K562 (cell line): ENCODE measurements at regions not wholly inside any gene's neighbourhood (a gene's known extent, or its start where the extent isn't known, plus 50 kb on each side); places are given as distances from the start of the nearest gene placed in this dataset.

ENCODE experiments used
- ATAC-seq: fragments of 200-7000 bp; cut with Tn5 transposase; 3 replicates; pipeline ENCODE4 v1.9.1; 2020; ENCODE audit warnings: moderate library complexity
- BruUV-seq: library from RNA; stranded (reverse); fragments of 400-500 nt; replicated peaks from 2 replicates; lab custom pipeline; 2021; lab: Mats Ljungman, UMichigan
- CTCF ChIA-PET: fragments of 300-600 bp; formaldehyde crosslinking; extraction: SDS; loops from one replicate; lab custom pipeline; 2021; ENCODE audit warnings: low intra/inter-chr PET ratio; lab: Yijun Ruan, JAX
- POLR2A ChIA-PET: fragments of 300-600, 350-650 bp; sonication (Branson Sonifier 250); formaldehyde crosslinking; extraction: SDS; loops from one replicate; lab custom pipeline; 2021; ENCODE audit warnings: antibody characterized with exemption, inconsistent platforms; lab: Yijun Ruan, JAX
- DNase-seq, 4 experiments: peaks; one replicate each; pipeline versions ENCODE4 v3.0.0 to v3.0.0-alpha.2; 2011 to 2018; ENCODE audit warnings: low spot score in 3 of 4, mixed read lengths in 3 of 4; ENCODE audit errors: extremely low read depth in 1 of 4
- FAIRE-seq: peaks from 2 replicates; lab custom pipeline; 2011; peaks lifted over from hg19 to GRCh38; lab: Jason Lieb, UNC
- H2AFZ ChIP-seq: 2 replicates; pipeline ENCODE4 v1.6.0; 2011; ENCODE audit warnings: low read depth, low read length, control low read depth, inconsistent platforms
- H3K27ac ChIP-seq: fragments of 200-600 bp; 3 replicates; pipeline ENCODE4 v1.8.0; 2011; ENCODE audit warnings: low read depth, mild to moderate bottlenecking, control low read depth, inconsistent platforms, low read length, moderate library complexity, mixed read lengths; ENCODE audit errors: extremely low read depth
- H3K27me3 ChIP-seq, 2 experiments: fragments of 300-600 bp in 1 of 2; 2 replicates in 1 of 2; 3 replicates in 1 of 2; pipeline versions ENCODE4 v1.6.0 to v1.8.0; 2011; ENCODE audit warnings: inconsistent platforms in 2 of 2, low read length in 2 of 2, mild to moderate bottlenecking in 1 of 2, mixed read lengths in 1 of 2, moderate library complexity in 1 of 2; ENCODE audit not compliant: control insufficient read depth in 2 of 2, insufficient read depth in 2 of 2
- H3K36me3 ChIP-seq: fragments of 300-600 bp; 3 replicates; pipeline ENCODE4 v1.8.0; 2011; ENCODE audit warnings: mild to moderate bottlenecking, low read length, inconsistent platforms; ENCODE audit not compliant: control insufficient read depth, insufficient read depth
- H3K4me1 ChIP-seq, 2 experiments: fragments of 200-600 bp in 1 of 2; replicated peaks in 1 of 2; 2 replicates in 1 of 2; 3 replicates in 1 of 2; pipeline versions ENCODE4 v1.5.1 to v1.8.0; 2011; ENCODE audit warnings: inconsistent platforms in 2 of 2, low read length in 2 of 2, mild to moderate bottlenecking in 1 of 2, mixed read lengths in 1 of 2, moderate library complexity in 1 of 2; ENCODE audit not compliant: control insufficient read depth in 2 of 2, insufficient read depth in 2 of 2
- H3K4me2 ChIP-seq: 2 replicates; pipeline ENCODE4 v1.6.1; 2011; ENCODE audit warnings: low read length, control low read depth, inconsistent platforms, mixed read lengths; ENCODE audit not compliant: insufficient read depth
- H3K4me3 ChIP-seq: fragments of 200-600 bp; sonication (generic), shearing (Covaris generic); 2 replicates; pipeline ENCODE4 v1.5.1; 2016; ENCODE audit warnings: control low read depth, inconsistent platforms
- H3K79me2 ChIP-seq: fragments of 200-600 bp; 3 replicates; pipeline ENCODE4 v1.8.0; 2011; ENCODE audit warnings: low read length, inconsistent platforms; ENCODE audit not compliant: control insufficient read depth, insufficient read depth
- H3K9ac ChIP-seq, 2 experiments: 2 replicates each; pipeline versions ENCODE4 v1.6.0 to v1.6.1; 2011; ENCODE audit warnings: low read depth in 2 of 2, low read length in 2 of 2, control low read depth in 1 of 2, inconsistent platforms in 1 of 2, mild to moderate bottlenecking in 1 of 2, mixed read lengths in 1 of 2; ENCODE audit not compliant: insufficient read depth in 1 of 2
- H3K9me1 ChIP-seq: one replicate; pipeline ENCODE4 v1.6.0; 2011; ENCODE audit warnings: inconsistent platforms, mild to moderate bottlenecking, low read length, moderate library complexity; ENCODE audit not compliant: control insufficient read depth, insufficient read depth
- H3K9me3 ChIP-seq: replicated peaks from 2 replicates; pipeline ENCODE4 v1.5.1; 2011; ENCODE audit warnings: low read depth, low read length, inconsistent platforms; ENCODE audit not compliant: control insufficient read depth, insufficient read depth
- H4K20me1 ChIP-seq: replicated peaks from 2 replicates; pipeline ENCODE4 v1.6.1; 2011; ENCODE audit warnings: low read length, inconsistent platforms, mixed read lengths; ENCODE audit not compliant: control insufficient read depth, insufficient read depth
- ATF7 ChIP-seq: fragments of 450-650 bp; IDR thresholded peaks from 2 replicates; pipeline ENCODE4 v1.7.1; 2014; ENCODE audit warnings: mild to moderate bottlenecking, moderate library complexity
- CHD2 ChIP-seq: IDR thresholded peaks from 2 replicates; pipeline ENCODE4 v1.6.1; 2011; ENCODE audit warnings: low read depth, low read length
- CREM ChIP-seq: IDR thresholded peaks from 2 replicates; pipeline ENCODE4 v1.6.1; 2014; ENCODE audit warnings: antibody characterized with exemption, low read depth
- ESRRA ChIP-seq: fragments of 450-650 bp; IDR thresholded peaks from 2 replicates; pipeline ENCODE4 v1.6.1; 2014; ENCODE audit warnings: low read depth, mild to moderate bottlenecking, moderate library complexity, borderline replicate concordance
- SMARCE1 ChIP-seq: fragments of 450-650 bp; IDR thresholded peaks from 2 replicates; pipeline ENCODE4 v1.7.1; 2016; ENCODE audit warnings: mild to moderate bottlenecking
- TCFL5 ChIP-seq: fragments of 250-450 bp; sonication (Bioruptor Pico); conservative IDR thresholded peaks from 2 replicates; pipeline ENCODE4 v1.6.1; 2021; ENCODE audit warnings: mild to moderate bottlenecking, moderate library complexity, matching md5 sums
- ZBTB1 ChIP-seq: sonication (generic); formaldehyde crosslinking; IDR thresholded peaks from 2 replicates; pipeline ENCODE4 v1.8.1; 2023; ENCODE audit warnings: missing genetic modification reagents, low read depth, mild to moderate bottlenecking, borderline replicate concordance
- ZNF780A ChIP-seq: fragments of 250-450 bp; sonication (Bioruptor Pico); IDR thresholded peaks from 2 replicates; pipeline ENCODE4 v1.5.0; 2021; ENCODE audit warnings: mild to moderate bottlenecking
- WGBS: fragments of 100-300 bp; shearing (Covaris generic); methylation state at CpG from one replicate; pipeline ENCODE4 v1.1.6; 2016; ENCODE audit warnings: low coverage, mixed read lengths; ENCODE audit not compliant: insufficient coverage; ENCODE audit errors: missing lambda C conversion rate; 5-methylcytosine and 5-hydroxymethylcytosine counted together
- in situ Hi-C: fragments of 300-500 bp; cut with MboI; formaldehyde crosslinking; loops from 4 replicates; pipeline ENCODE4 v1.15.0; 2018; ENCODE audit warnings: inconsistent platforms, mixed read lengths
- intact Hi-C: fragments of 100-400 bp; cut with micrococcal nuclease; formaldehyde crosslinking; loops from 2 replicates; pipeline ENCODE4 v1.14.2; 2022
- TF ChIP-seq, protein P1 (sequence below): fragments of 450-650 bp; formaldehyde crosslinking; IDR thresholded peaks from 2 replicates; pipeline ENCODE4 v1.4.0; 2020; ENCODE audit warnings: mild to moderate bottlenecking
- TF ChIP-seq, protein P2 (sequence below), 3 experiments: IDR thresholded peaks in 2 of 3; conservative IDR thresholded peaks in 1 of 3; 2 replicates each; pipeline ENCODE4 v1.5.1; 2011 to 2012; ENCODE audit warnings: low read length in 3 of 3, mild to moderate bottlenecking in 3 of 3, control low read depth in 2 of 3, improper control_type of control experiment in 1 of 3, inconsistent platforms in 1 of 3, low read depth in 1 of 3, mixed read lengths in 1 of 3, moderate library complexity in 1 of 3; ENCODE audit not compliant: insufficient read depth in 2 of 3
- TF ChIP-seq, protein P3 (sequence below): IDR thresholded peaks from 3 replicates; pipeline ENCODE4 v1.6.1; 2011; ENCODE audit warnings: borderline replicate concordance, mild to moderate bottlenecking; ENCODE audit not compliant: insufficient read length, insufficient read depth
- TF ChIP-seq, protein P4 (sequence below): fragments of 450-650 bp; IDR thresholded peaks from 2 replicates; pipeline ENCODE4 v1.6.1; 2016; ENCODE audit warnings: mild to moderate bottlenecking
- TF ChIP-seq, protein P5 (sequence below): fragments of 250-450 bp; sonication (Bioruptor Pico); IDR thresholded peaks from 2 replicates; pipeline ENCODE4 v1.8.0; 2022; ENCODE audit warnings: inconsistent platforms, mild to moderate bottlenecking, moderate library complexity, borderline replicate concordance

DNA sequence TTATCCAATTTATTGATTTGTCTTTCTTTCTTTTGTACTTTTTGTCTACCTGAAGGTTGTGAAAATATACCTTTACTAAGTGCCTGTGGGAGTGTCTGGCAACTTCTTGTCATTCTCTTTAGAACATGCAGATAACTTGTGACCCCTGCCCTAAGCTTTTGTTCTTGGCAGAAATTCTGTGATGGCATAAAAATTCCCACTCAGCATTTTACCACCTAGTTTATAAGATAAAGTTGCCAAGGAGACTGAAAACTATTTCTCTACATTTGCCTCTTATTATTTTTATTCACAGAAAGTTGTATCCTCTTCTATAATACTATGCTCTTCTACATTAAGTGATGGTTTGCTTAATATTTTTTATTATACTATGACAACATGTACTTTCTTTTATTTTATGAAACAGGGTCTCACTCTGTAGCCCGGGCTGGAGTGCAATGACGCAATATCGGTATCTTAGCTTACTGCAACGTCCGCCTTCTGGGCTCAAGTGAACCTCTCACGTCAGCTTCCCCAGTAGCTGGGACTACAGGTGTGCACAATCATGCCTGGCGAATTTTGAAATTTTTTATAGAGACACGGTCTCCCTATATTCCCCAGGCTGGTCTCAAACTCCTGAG, 683.5 kb downstream of the ANKRD7 start:
- no peaks in the 10 kb centered on the region for H4K20me1 ChIP-seq
- no peaks in the 10 kb centered on the region for H3K27me3 ChIP-seq
- H3K9ac ChIP-seq = no peak overlapping the region
- no peaks in the 10 kb centered on the region for H3K9me3 ChIP-seq
- H3K27ac ChIP-seq = no peak overlapping the region
- no peaks in the 10 kb centered on the region for H3K9me1 ChIP-seq
- DNase-seq (no peak), ATAC-seq (no peak), FAIRE-seq (no peak)
- H3K4me2 ChIP-seq = no peak overlapping the region
- BruUV-seq = no TSS peak
- H3K4me1 ChIP-seq = no peaks in the 10 kb centered on the region
- H3K36me3 ChIP-seq = no peaks in the 10 kb centered on the region
- in situ Hi-C loops (no loop called here), intact Hi-C loops (no loop called here)
- 2% methylated on average over 8 of the region's 8 CpGs for WGBS
- CTCF ChIA-PET = no interaction called here
- no peak overlapping the region for H2AFZ ChIP-seq
- H3K79me2 ChIP-seq = no peaks in the 10 kb centered on the region
- POLR2A ChIA-PET = no interaction called here
- no peak overlapping the region for H3K4me3 ChIP-seq
- TF ChIP-seq, protein P1, sequence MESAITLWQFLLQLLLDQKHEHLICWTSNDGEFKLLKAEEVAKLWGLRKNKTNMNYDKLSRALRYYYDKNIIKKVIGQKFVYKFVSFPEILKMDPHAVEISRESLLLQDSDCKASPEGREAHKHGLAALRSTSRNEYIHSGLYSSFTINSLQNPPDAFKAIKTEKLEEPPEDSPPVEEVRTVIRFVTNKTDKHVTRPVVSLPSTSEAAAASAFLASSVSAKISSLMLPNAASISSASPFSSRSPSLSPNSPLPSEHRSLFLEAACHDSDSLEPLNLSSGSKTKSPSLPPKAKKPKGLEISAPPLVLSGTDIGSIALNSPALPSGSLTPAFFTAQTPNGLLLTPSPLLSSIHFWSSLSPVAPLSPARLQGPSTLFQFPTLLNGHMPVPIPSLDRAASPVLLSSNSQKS (CRISPR knock-in tag) = no peak
- TF ChIP-seq ESRRA (no peak), CHD2 (no peak), ZNF780A (CRISPR knock-in tag) (no peak), ATF7 (no peak), CREM (no peak), TCFL5 (CRISPR knock-in tag) (no peak), ZBTB1 (CRISPR knock-in tag) (no peak), SMARCE1 (no peak)
- TF ChIP-seq, protein P2, sequence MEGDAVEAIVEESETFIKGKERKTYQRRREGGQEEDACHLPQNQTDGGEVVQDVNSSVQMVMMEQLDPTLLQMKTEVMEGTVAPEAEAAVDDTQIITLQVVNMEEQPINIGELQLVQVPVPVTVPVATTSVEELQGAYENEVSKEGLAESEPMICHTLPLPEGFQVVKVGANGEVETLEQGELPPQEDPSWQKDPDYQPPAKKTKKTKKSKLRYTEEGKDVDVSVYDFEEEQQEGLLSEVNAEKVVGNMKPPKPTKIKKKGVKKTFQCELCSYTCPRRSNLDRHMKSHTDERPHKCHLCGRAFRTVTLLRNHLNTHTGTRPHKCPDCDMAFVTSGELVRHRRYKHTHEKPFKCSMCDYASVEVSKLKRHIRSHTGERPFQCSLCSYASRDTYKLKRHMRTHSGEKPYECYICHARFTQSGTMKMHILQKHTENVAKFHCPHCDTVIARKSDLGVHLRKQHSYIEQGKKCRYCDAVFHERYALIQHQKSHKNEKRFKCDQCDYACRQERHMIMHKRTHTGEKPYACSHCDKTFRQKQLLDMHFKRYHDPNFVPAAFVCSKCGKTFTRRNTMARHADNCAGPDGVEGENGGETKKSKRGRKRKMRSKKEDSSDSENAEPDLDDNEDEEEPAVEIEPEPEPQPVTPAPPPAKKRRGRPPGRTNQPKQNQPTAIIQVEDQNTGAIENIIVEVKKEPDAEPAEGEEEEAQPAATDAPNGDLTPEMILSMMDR (IDR thresholded peaks at IDR 0.05 in 2 of 3, conservative IDR thresholded peaks at IDR 0.05 in 1 of 3; ENCODE audit: insufficient read depth in 2 of 3, low read depth in 1 of 3, low read length in 3 of 3) = no peak
- TF ChIP-seq, protein P3, sequence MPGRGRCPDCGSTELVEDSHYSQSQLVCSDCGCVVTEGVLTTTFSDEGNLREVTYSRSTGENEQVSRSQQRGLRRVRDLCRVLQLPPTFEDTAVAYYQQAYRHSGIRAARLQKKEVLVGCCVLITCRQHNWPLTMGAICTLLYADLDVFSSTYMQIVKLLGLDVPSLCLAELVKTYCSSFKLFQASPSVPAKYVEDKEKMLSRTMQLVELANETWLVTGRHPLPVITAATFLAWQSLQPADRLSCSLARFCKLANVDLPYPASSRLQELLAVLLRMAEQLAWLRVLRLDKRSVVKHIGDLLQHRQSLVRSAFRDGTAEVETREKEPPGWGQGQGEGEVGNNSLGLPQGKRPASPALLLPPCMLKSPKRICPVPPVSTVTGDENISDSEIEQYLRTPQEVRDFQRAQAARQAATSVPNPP = no peak
- TF ChIP-seq, protein P4, sequence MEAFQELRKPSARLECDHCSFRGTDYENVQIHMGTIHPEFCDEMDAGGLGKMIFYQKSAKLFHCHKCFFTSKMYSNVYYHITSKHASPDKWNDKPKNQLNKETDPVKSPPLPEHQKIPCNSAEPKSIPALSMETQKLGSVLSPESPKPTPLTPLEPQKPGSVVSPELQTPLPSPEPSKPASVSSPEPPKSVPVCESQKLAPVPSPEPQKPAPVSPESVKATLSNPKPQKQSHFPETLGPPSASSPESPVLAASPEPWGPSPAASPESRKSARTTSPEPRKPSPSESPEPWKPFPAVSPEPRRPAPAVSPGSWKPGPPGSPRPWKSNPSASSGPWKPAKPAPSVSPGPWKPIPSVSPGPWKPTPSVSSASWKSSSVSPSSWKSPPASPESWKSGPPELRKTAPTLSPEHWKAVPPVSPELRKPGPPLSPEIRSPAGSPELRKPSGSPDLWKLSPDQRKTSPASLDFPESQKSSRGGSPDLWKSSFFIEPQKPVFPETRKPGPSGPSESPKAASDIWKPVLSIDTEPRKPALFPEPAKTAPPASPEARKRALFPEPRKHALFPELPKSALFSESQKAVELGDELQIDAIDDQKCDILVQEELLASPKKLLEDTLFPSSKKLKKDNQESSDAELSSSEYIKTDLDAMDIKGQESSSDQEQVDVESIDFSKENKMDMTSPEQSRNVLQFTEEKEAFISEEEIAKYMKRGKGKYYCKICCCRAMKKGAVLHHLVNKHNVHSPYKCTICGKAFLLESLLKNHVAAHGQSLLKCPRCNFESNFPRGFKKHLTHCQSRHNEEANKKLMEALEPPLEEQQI = no peak
- TF ChIP-seq, protein P5, sequence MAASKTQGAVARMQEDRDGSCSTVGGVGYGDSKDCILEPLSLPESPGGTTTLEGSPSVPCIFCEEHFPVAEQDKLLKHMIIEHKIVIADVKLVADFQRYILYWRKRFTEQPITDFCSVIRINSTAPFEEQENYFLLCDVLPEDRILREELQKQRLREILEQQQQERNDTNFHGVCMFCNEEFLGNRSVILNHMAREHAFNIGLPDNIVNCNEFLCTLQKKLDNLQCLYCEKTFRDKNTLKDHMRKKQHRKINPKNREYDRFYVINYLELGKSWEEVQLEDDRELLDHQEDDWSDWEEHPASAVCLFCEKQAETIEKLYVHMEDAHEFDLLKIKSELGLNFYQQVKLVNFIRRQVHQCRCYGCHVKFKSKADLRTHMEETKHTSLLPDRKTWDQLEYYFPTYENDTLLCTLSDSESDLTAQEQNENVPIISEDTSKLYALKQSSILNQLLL (CRISPR knock-in tag) = no peak
